Erythroblast (primary cell): ENCODE measurements at regions not wholly inside any gene's neighbourhood (a gene's known extent, or its start where the extent isn't known, plus 50 kb on each side); places are given as distances from the start of the nearest gene placed in this dataset.

Experiments
- GATA1 ChIP-seq: IDR thresholded peaks from 2 replicates; pipeline ENCODE4 v1.6.1; 2011; ENCODE audit warnings: low read depth, mild to moderate bottlenecking, control low read depth, low read length, moderate library complexity
- POLR2A ChIP-seq: IDR thresholded peaks from 2 replicates; pipeline ENCODE4 v1.6.1; 2011; ENCODE audit warnings: mild to moderate bottlenecking, low read length

GRCh38 chr7:12820777-12821176 is 133.3 kb downstream of the ARL4A start:
- no peak for TF ChIP-seq POLR2A
- TF ChIP-seq GATA1, result no peak
